SU-DHL-6 (cell line): ENCODE measurements at regions not wholly inside any gene's neighbourhood (a gene's known extent, or its start where the extent isn't known, plus 50 kb on each side); places are given as distances from the start of the nearest gene placed in this dataset.

Source experiments
- H2AFZ ChIP-seq: fragments of 200-600 bp; sonication (generic); 2 replicates; pipeline ENCODE4 v1.6.1; 2014; ENCODE audit warnings: low read depth, mild to moderate bottlenecking, moderate library complexity, mixed read lengths, antibody characterized with exemption, low read length; ENCODE audit not compliant: severe bottlenecking
- H3F3A ChIP-seq: fragments of 200-600 bp; shearing (Covaris generic); 2 replicates; pipeline ENCODE4 v1.6.0; 2016; ENCODE audit warnings: antibody characterized with exemption, mild to moderate bottlenecking; ENCODE audit not compliant: insufficient read depth
- H3K27ac ChIP-seq: fragments of 200-600 bp; sonication (generic); 2 replicates; pipeline ENCODE4 v1.5.1; 2016; ENCODE audit warnings: low read depth, mild to moderate bottlenecking, low read length, moderate library complexity, mixed read lengths
- H3K27me3 ChIP-seq: fragments of 200-600 bp; sonication (generic), shearing (Covaris generic); 2 replicates; pipeline ENCODE4 v1.6.0; 2014; ENCODE audit warnings: mild to moderate bottlenecking, low read length
- H3K36me3 ChIP-seq: fragments of 200-600 bp; sonication (generic); 2 replicates; pipeline ENCODE4 v1.6.1; 2014; ENCODE audit warnings: mild to moderate bottlenecking, low read length, mixed read lengths
- H3K4me2 ChIP-seq: fragments of 300-600, 200-600 bp; shearing (Covaris generic), sonication (generic); 2 replicates; pipeline ENCODE4 v1.6.0; 2014; ENCODE audit warnings: low read length, low read depth, mild to moderate bottlenecking; ENCODE audit not compliant: poor library complexity, severe bottlenecking
- H3K4me3 ChIP-seq: fragments of 200-600 bp; sonication (generic); 2 replicates; pipeline ENCODE4 v1.5.1; 2014; ENCODE audit warnings: antibody characterized with exemption, low read length, mild to moderate bottlenecking, mixed read lengths; ENCODE audit not compliant: insufficient read depth, poor library complexity, severe bottlenecking
- H3K79me2 ChIP-seq: fragments of 200-600 bp; sonication (generic); 2 replicates; pipeline ENCODE4 v1.6.1; 2014; ENCODE audit warnings: mild to moderate bottlenecking, low read length, moderate library complexity; ENCODE audit not compliant: insufficient read depth
- H3K9ac ChIP-seq: fragments of 200-600 bp; sonication (generic); 2 replicates; pipeline ENCODE4 v1.7.0; 2014; ENCODE audit warnings: mild to moderate bottlenecking, low read length
- H3K9me2 ChIP-seq: fragments of 200-600 bp; sonication (generic); replicated peaks from 2 replicates; pipeline ENCODE4 v1.6.1; 2014; ENCODE audit warnings: low read length; ENCODE audit not compliant: insufficient read depth
- H3K9me3 ChIP-seq: fragments of 200-600 bp; sonication (generic); 2 replicates; pipeline ENCODE4 v1.6.1; 2014; ENCODE audit warnings: low read length, mixed read lengths; ENCODE audit not compliant: insufficient read depth
- H4K20me1 ChIP-seq: fragments of 200-600 bp; sonication (generic); 2 replicates; pipeline ENCODE4 v1.6.1; 2014; ENCODE audit warnings: low read depth, mild to moderate bottlenecking, antibody characterized with exemption, low read length, moderate library complexity, mixed read lengths
- CTCF ChIP-seq: fragments of 200-600 bp; sonication (generic); IDR thresholded peaks from one replicate; pipeline ENCODE4 v1.5.1; 2017; ENCODE audit warnings: antibody characterized with exemption, mild to moderate bottlenecking, low read length, moderate library complexity; ENCODE audit not compliant: insufficient read depth, poor library complexity, severe bottlenecking
- EZH2phosphoT487 ChIP-seq: fragments of 200-600 bp; sonication (generic), shearing (Covaris generic); conservative IDR thresholded peaks from 2 replicates; pipeline ENCODE4 v1.6.1; 2018; ENCODE audit warnings: mild to moderate bottlenecking, antibody characterized with exemption, low read length, moderate library complexity, mixed read lengths

GRCh38 chr5:74212336-74212735, 428.2 kb downstream of the ENC1 start:
- H4K20me1 ChIP-seq: no peaks in the 10 kb centered on the region

GRCh38 chr5:74209571-74209970, 431.0 kb downstream of the ENC1 start:
- Histone ChIP-seq H3K4me2 (no peak overlapping the region), H4K20me1 (no peaks in the 10 kb centered on the region), H3K79me2 (no peaks in the 10 kb centered on the region), H2AFZ (no peak overlapping the region), H3F3A (no peaks in the 10 kb centered on the region), H3K27ac (no peak overlapping the region), H3K4me3 (no peak overlapping the region), H3K9ac (no peak overlapping the region), H3K27me3 (no peaks in the 10 kb centered on the region), H3K36me3 (no peaks in the 10 kb centered on the region), H3K9me2 (no peaks in the 10 kb centered on the region), H3K9me3 (no peaks in the 10 kb centered on the region)
- TF ChIP-seq EZH2phosphoT487 (no peak), CTCF (no peak)

More at GRCh38 chr5:74212336-74212735, 428.2 kb downstream of the ENC1 start:
- Histone ChIP-seq H3K27ac (no peak overlapping the region), H3K36me3 (no peaks in the 10 kb centered on the region), H3K4me2 (no peak overlapping the region), H2AFZ (no peak overlapping the region), H3K79me2 (no peaks in the 10 kb centered on the region), H3F3A (no peaks in the 10 kb centered on the region), H3K9me2 (no peaks in the 10 kb centered on the region), H3K4me3 (no peak overlapping the region), H3K27me3 (no peaks in the 10 kb centered on the region), H3K9ac (no peak overlapping the region), H3K9me3 (no peaks in the 10 kb centered on the region)
- TF ChIP-seq CTCF (no peak), EZH2phosphoT487 (no peak)

GRCh38 chr5:74206579-74207550, 433.7 kb downstream of the ENC1 start:
- no peaks in the 10 kb centered on the region for H3K9me3 ChIP-seq
- no peaks in the 10 kb centered on the region for H3K9me2 ChIP-seq
- no peak overlapping the region for H2AFZ ChIP-seq
- no peaks in the 10 kb centered on the region for H4K20me1 ChIP-seq
- no peak overlapping the region for H3K9ac ChIP-seq
- TF ChIP-seq EZH2phosphoT487 (no peak), CTCF (no peak)
- no peak overlapping the region for H3K4me2 ChIP-seq
- no peaks in the 10 kb centered on the region for H3K79me2 ChIP-seq
- H3K4me3 ChIP-seq: no peak overlapping the region
- no peak overlapping the region for H3K27ac ChIP-seq
- no peaks in the 10 kb centered on the region for H3K27me3 ChIP-seq
- no peaks in the 10 kb centered on the region for H3K36me3 ChIP-seq
- H3F3A ChIP-seq: no peaks in the 10 kb centered on the region
